HFFc6 (cell line): ENCODE measurements at regions not wholly inside any gene's neighbourhood (a gene's known extent, or its start where the extent isn't known, plus 50 kb on each side); places are given as distances from the start of the nearest gene placed in this dataset.

Experiments used
- DNase-seq: peaks from one replicate; pipeline ENCODE4 v3.0.0-alpha.2; 2018
- H3K27ac Mint-ChIP-seq: 2 replicates; pipeline ENCODE4 v1.8.0; 2020; ENCODE audit warnings: mild to moderate bottlenecking, mixed read lengths
- H3K27me3 Mint-ChIP-seq: 2 replicates; pipeline ENCODE4 v1.8.0; 2021; ENCODE audit warnings: mild to moderate bottlenecking, moderate library complexity, mixed read lengths; ENCODE audit not compliant: insufficient read depth
- H3K36me3 Mint-ChIP-seq: 2 replicates; pipeline ENCODE4 v1.8.0; 2021; ENCODE audit warnings: low read depth, mixed read lengths
- H3K4me1 Mint-ChIP-seq: 2 replicates; pipeline ENCODE4 v1.8.0; 2020; ENCODE audit warnings: low read depth, mixed read lengths
- H3K4me3 Mint-ChIP-seq: 2 replicates; pipeline ENCODE4 v1.8.0; 2020; ENCODE audit warnings: mild to moderate bottlenecking, moderate library complexity, mixed read lengths
- H3K9me3 Mint-ChIP-seq: 2 replicates; pipeline ENCODE4 v1.8.0; 2020; ENCODE audit warnings: mild to moderate bottlenecking, mixed read lengths
- TF ChIP-seq, protein P1 (sequence below): fragments of 200-600 bp; sonication (generic); IDR thresholded peaks from 2 replicates; pipeline ENCODE4 v1.5.0; 2021; ENCODE audit warnings: antibody characterized with exemption, mild to moderate bottlenecking

DNA sequence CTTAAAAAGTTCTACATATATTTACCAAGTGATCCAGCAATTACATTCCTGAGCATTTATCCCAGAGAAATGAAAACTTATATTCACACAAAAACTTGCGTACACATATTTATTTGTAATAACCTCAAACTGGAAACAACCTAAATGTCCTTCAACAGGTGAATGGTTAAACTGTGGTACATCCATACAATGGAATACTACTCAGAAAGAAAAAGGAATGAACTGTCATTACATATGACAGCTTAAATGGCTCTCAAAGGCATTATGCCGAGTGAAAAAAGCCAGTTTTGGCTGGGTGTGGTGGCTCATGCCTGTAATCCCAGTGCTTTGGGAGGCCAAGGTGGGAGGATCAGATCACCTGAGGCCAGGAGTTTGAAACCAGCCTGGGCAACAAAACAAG is 79.1 kb upstream of the DYNC1I2 start:
- TF ChIP-seq, protein P1, sequence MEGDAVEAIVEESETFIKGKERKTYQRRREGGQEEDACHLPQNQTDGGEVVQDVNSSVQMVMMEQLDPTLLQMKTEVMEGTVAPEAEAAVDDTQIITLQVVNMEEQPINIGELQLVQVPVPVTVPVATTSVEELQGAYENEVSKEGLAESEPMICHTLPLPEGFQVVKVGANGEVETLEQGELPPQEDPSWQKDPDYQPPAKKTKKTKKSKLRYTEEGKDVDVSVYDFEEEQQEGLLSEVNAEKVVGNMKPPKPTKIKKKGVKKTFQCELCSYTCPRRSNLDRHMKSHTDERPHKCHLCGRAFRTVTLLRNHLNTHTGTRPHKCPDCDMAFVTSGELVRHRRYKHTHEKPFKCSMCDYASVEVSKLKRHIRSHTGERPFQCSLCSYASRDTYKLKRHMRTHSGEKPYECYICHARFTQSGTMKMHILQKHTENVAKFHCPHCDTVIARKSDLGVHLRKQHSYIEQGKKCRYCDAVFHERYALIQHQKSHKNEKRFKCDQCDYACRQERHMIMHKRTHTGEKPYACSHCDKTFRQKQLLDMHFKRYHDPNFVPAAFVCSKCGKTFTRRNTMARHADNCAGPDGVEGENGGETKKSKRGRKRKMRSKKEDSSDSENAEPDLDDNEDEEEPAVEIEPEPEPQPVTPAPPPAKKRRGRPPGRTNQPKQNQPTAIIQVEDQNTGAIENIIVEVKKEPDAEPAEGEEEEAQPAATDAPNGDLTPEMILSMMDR = no peak

GRCh38 chr2:171610824-171611223 is 76.4 kb upstream of the DYNC1I2 start:
- Mint-ChIP-seq H3K4me3 (no peak overlapping the region), H3K4me1 (peaks cover 21% of the 10 kb centered on the region), H3K9me3 (0 out of 2 replicates have a peak, but pooled peaks cover 4% of the 10 kb centered on the region)

More for the DNA sequence above, 79.1 kb upstream of the DYNC1I2 start:
- Mint-ChIP-seq H3K27ac (no peak overlapping the region), H3K36me3 (peaks cover 5% of the 10 kb centered on the region; the same call in 1 of the 2 replicates), H3K9me3 (0 out of 2 replicates have a peak, but pooled peaks cover 4% of the 10 kb centered on the region), H3K4me1 (no peaks in the 10 kb centered on the region), H3K27me3 (peaks cover 23% of the 10 kb centered on the region), H3K4me3 (no peak overlapping the region)
- DNase-seq = no peak

GRCh38 chr2:171615069-171615468 is 72.2 kb upstream of the DYNC1I2 start:
- DNase-seq = no peak
- no peak overlapping the region; the same call in 1 of the 2 replicates for H3K4me3 Mint-ChIP-seq
- H3K4me1 Mint-ChIP-seq = peaks cover 24% of the 10 kb centered on the region
- TF ChIP-seq, protein P1 = no peak
- H3K36me3 Mint-ChIP-seq = peaks cover 5% of the 10 kb centered on the region; the same call in 1 of the 2 replicates
- peaks cover 16% of the 10 kb centered on the region for H3K27me3 Mint-ChIP-seq
- no peak overlapping the region for H3K27ac Mint-ChIP-seq
- H3K9me3 Mint-ChIP-seq = 0 out of 2 replicates have a peak, but pooled peaks cover 4% of the 10 kb centered on the region

More at GRCh38 chr2:171610824-171611223, 76.4 kb upstream of the DYNC1I2 start:
- no peak for DNase-seq
- peaks cover 5% of the 10 kb centered on the region; the same call in 1 of the 2 replicates for H3K36me3 Mint-ChIP-seq
- H3K27me3 Mint-ChIP-seq = peaks cover 7% of the 10 kb centered on the region
- TF ChIP-seq, protein P1 = no peak
- no peak overlapping the region for H3K27ac Mint-ChIP-seq

GRCh38 chr2:171617981-171618380 is 69.3 kb upstream of the DYNC1I2 start:
- Mint-ChIP-seq H3K36me3 (peaks cover under 1% of the 10 kb centered on the region; the same call in 1 of the 2 replicates), H3K27ac (no peak overlapping the region), H3K9me3 (no peaks in the 10 kb centered on the region), H3K4me3 (no peak overlapping the region), H3K4me1 (peaks cover 24% of the 10 kb centered on the region), H3K27me3 (peaks cover 21% of the 10 kb centered on the region)
- TF ChIP-seq, protein P1 = no peak
- DNase-seq = no peak

GRCh38 chr2:171625006-171625405 is 62.3 kb upstream of the DYNC1I2 start:
- Mint-ChIP-seq H3K27ac (no peak overlapping the region), H3K27me3 (peaks cover 38% of the 10 kb centered on the region), H3K9me3 (no peaks in the 10 kb centered on the region), H3K36me3 (no peaks in the 10 kb centered on the region), H3K4me1 (no peaks in the 10 kb centered on the region; the same call in 1 of the 2 replicates), H3K4me3 (no peak overlapping the region)
- DNase-seq = no peak
- TF ChIP-seq, protein P1 = no peak
